Right kidney (tissue), 1 donor: ENCODE measurements at regions not wholly inside any gene's neighbourhood (a gene's known extent, or its start where the extent isn't known, plus 50 kb on each side); places are given as distances from the start of the nearest gene placed in this dataset.

Source experiments
- DNase-seq: peaks from one replicate; pipeline ENCODE4 v3.0.0-alpha.2; 2016

- DNase-seq: no peak
These were observed 119.7 kb upstream of the ADAMTS5 start for GRCh38 chr21:27086630-27087029.

GRCh38 chr21:27086186-27086585 is 119.3 kb upstream of the ADAMTS5 start:
- no peak for DNase-seq

GRCh38 chr21:27085387-27085786 is 118.5 kb upstream of the ADAMTS5 start:
- no peak for DNase-seq

- DNase-seq: no peak
These were observed 116.3 kb upstream of the ADAMTS5 start for GRCh38 chr21:27083144-27083543.

- DNase-seq: no peak
These were observed 115.6 kb upstream of the ADAMTS5 start for GRCh38 chr21:27082431-27083010.

- DNase-seq: no peak
These were observed 112.8 kb upstream of the ADAMTS5 start for GRCh38 chr21:27079636-27080240.

- no peak for DNase-seq
These were observed 112.0 kb upstream of the ADAMTS5 start for GRCh38 chr21:27078915-27079314.

GRCh38 chr21:27077501-27077900 is 110.6 kb upstream of the ADAMTS5 start:
- no peak for DNase-seq

GRCh38 chr21:27076025-27076424 is 109.1 kb upstream of the ADAMTS5 start:
- no peak for DNase-seq

GRCh38 chr21:27070861-27071670 is 104.2 kb upstream of the ADAMTS5 start:
- no peak for DNase-seq

- no peak for DNase-seq
These were observed 101.9 kb upstream of the ADAMTS5 start for GRCh38 chr21:27068811-27069210.

GRCh38 chr21:27067226-27067625 is 100.3 kb upstream of the ADAMTS5 start:
- no peak for DNase-seq

GRCh38 chr21:27062443-27062842 is 95.6 kb upstream of the ADAMTS5 start:
- DNase-seq: no peak

GRCh38 chr21:27061770-27062169 is 94.9 kb upstream of the ADAMTS5 start:
- no peak for DNase-seq

GRCh38 chr21:27060190-27060589 is 93.3 kb upstream of the ADAMTS5 start:
- DNase-seq: no peak

GRCh38 chr21:27058673-27059605 is 92.1 kb upstream of the ADAMTS5 start:
- DNase-seq: no peak

- DNase-seq: no peak
These were observed 91.1 kb upstream of the ADAMTS5 start for GRCh38 chr21:27057997-27058396.

GRCh38 chr21:27047658-27048314 is 80.9 kb upstream of the ADAMTS5 start:
- DNase-seq: no peak

GRCh38 chr21:27047283-27047657 is 80.4 kb upstream of the ADAMTS5 start:
- DNase-seq: no peak

GRCh38 chr21:27045281-27045985 is 78.5 kb upstream of the ADAMTS5 start:
- DNase-seq: peak; percentile 9

- DNase-seq: no peak
These were observed 76.5 kb upstream of the ADAMTS5 start for GRCh38 chr21:27043377-27043776.
